SU-DHL-6 (cell line): ENCODE measurements at regions not wholly inside any gene's neighbourhood (a gene's known extent, or its start where the extent isn't known, plus 50 kb on each side); places are given as distances from the start of the nearest gene placed in this dataset.

Source experiments
- H2AFZ ChIP-seq: fragments of 200-600 bp; sonication (generic); 2 replicates; pipeline ENCODE4 v1.6.1; 2014; ENCODE audit warnings: low read depth, mild to moderate bottlenecking, moderate library complexity, mixed read lengths, antibody characterized with exemption, low read length; ENCODE audit not compliant: severe bottlenecking
- H3F3A ChIP-seq: fragments of 200-600 bp; shearing (Covaris generic); 2 replicates; pipeline ENCODE4 v1.6.0; 2016; ENCODE audit warnings: antibody characterized with exemption, mild to moderate bottlenecking; ENCODE audit not compliant: insufficient read depth
- H3K27ac ChIP-seq: fragments of 200-600 bp; sonication (generic); 2 replicates; pipeline ENCODE4 v1.5.1; 2016; ENCODE audit warnings: low read depth, mild to moderate bottlenecking, low read length, moderate library complexity, mixed read lengths
- H3K27me3 ChIP-seq: fragments of 200-600 bp; sonication (generic), shearing (Covaris generic); 2 replicates; pipeline ENCODE4 v1.6.0; 2014; ENCODE audit warnings: mild to moderate bottlenecking, low read length
- H3K36me3 ChIP-seq: fragments of 200-600 bp; sonication (generic); 2 replicates; pipeline ENCODE4 v1.6.1; 2014; ENCODE audit warnings: mild to moderate bottlenecking, low read length, mixed read lengths
- H3K4me2 ChIP-seq: fragments of 300-600, 200-600 bp; shearing (Covaris generic), sonication (generic); 2 replicates; pipeline ENCODE4 v1.6.0; 2014; ENCODE audit warnings: low read length, low read depth, mild to moderate bottlenecking; ENCODE audit not compliant: poor library complexity, severe bottlenecking
- H3K4me3 ChIP-seq: fragments of 200-600 bp; sonication (generic); 2 replicates; pipeline ENCODE4 v1.5.1; 2014; ENCODE audit warnings: antibody characterized with exemption, low read length, mild to moderate bottlenecking, mixed read lengths; ENCODE audit not compliant: insufficient read depth, poor library complexity, severe bottlenecking
- H3K79me2 ChIP-seq: fragments of 200-600 bp; sonication (generic); 2 replicates; pipeline ENCODE4 v1.6.1; 2014; ENCODE audit warnings: mild to moderate bottlenecking, low read length, moderate library complexity; ENCODE audit not compliant: insufficient read depth
- H3K9ac ChIP-seq: fragments of 200-600 bp; sonication (generic); 2 replicates; pipeline ENCODE4 v1.7.0; 2014; ENCODE audit warnings: mild to moderate bottlenecking, low read length
- H3K9me2 ChIP-seq: fragments of 200-600 bp; sonication (generic); replicated peaks from 2 replicates; pipeline ENCODE4 v1.6.1; 2014; ENCODE audit warnings: low read length; ENCODE audit not compliant: insufficient read depth
- H3K9me3 ChIP-seq: fragments of 200-600 bp; sonication (generic); 2 replicates; pipeline ENCODE4 v1.6.1; 2014; ENCODE audit warnings: low read length, mixed read lengths; ENCODE audit not compliant: insufficient read depth
- H4K20me1 ChIP-seq: fragments of 200-600 bp; sonication (generic); 2 replicates; pipeline ENCODE4 v1.6.1; 2014; ENCODE audit warnings: low read depth, mild to moderate bottlenecking, antibody characterized with exemption, low read length, moderate library complexity, mixed read lengths
- CTCF ChIP-seq: fragments of 200-600 bp; sonication (generic); IDR thresholded peaks from one replicate; pipeline ENCODE4 v1.5.1; 2017; ENCODE audit warnings: antibody characterized with exemption, mild to moderate bottlenecking, low read length, moderate library complexity; ENCODE audit not compliant: insufficient read depth, poor library complexity, severe bottlenecking
- EZH2phosphoT487 ChIP-seq: fragments of 200-600 bp; sonication (generic), shearing (Covaris generic); conservative IDR thresholded peaks from 2 replicates; pipeline ENCODE4 v1.6.1; 2018; ENCODE audit warnings: mild to moderate bottlenecking, antibody characterized with exemption, low read length, moderate library complexity, mixed read lengths

DNA sequence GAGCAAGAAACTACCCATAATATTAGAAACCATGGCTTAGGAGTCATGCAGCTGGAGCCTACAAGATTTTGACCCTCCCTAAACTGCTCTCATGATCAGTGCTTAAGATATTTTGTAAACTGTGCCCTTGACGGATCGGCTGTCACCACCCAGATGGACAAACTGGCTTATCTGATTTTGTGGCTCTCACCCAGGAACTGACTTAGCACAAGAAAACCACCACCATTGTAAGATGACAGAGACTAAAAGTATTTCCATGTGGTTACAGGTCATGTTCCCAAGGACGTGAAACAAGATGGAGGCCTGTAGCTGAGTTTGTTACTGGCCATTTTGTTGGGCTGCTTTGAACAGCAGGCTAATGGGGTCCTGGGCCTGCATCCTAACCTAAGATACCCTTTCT is 940.9 kb downstream of the OTOL1 start:
- Histone ChIP-seq H3K9me3 (no peaks in the 10 kb centered on the region), H2AFZ (no peak overlapping the region), H3K9ac (no peak overlapping the region), H3K4me2 (no peak overlapping the region), H3K36me3 (no peaks in the 10 kb centered on the region; the same call in 1 of the 2 replicates), H3K27ac (no peak overlapping the region), H3K9me2 (0 out of 2 replicates have a peak, but pooled peaks cover 4% of the 10 kb centered on the region), H4K20me1 (no peaks in the 10 kb centered on the region), H3K79me2 (no peaks in the 10 kb centered on the region), H3F3A (no peaks in the 10 kb centered on the region), H3K4me3 (no peak overlapping the region), H3K27me3 (no peaks in the 10 kb centered on the region)
- no peak for TF ChIP-seq EZH2phosphoT487
- TF ChIP-seq CTCF = no peak

DNA sequence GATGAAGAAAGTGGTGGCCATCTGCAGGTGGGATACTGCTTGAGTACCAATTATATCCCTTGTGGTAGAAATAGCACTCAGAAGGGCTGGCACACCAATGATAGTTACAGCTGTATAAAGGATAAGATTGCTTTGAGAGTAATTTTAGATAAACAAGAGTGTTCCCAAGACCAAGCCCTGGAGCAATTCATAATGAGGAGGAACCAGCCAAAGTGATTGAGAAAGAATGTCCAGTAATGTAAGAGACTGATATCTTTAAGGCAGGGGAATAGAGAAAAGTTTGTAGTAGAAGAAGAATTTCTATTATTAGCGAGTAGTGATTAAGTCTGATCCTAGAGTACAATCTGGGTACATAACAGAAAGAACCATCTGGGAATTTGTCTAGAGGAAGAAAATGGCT is 945.1 kb downstream of the OTOL1 start:
- peak overlapping the region; percentile 30 for H2AFZ ChIP-seq
- no peaks in the 10 kb centered on the region for H3K27me3 ChIP-seq
- no peak for TF ChIP-seq EZH2phosphoT487
- TF ChIP-seq CTCF = no peak

GRCh38 chr3:162443376-162443775 is 946.8 kb downstream of the OTOL1 start:
- Histone ChIP-seq H3K9me2 (no peaks in the 10 kb centered on the region), H3K79me2 (no peaks in the 10 kb centered on the region), H3K9me3 (no peaks in the 10 kb centered on the region), H4K20me1 (no peaks in the 10 kb centered on the region), H3F3A (no peaks in the 10 kb centered on the region), H3K27ac (no peak overlapping the region), H3K36me3 (no peaks in the 10 kb centered on the region), H3K9ac (no peak overlapping the region), H3K4me2 (no peak overlapping the region), H3K27me3 (no peaks in the 10 kb centered on the region), H3K4me3 (no peak overlapping the region), H2AFZ (no peak overlapping the region)
- TF ChIP-seq CTCF (no peak), EZH2phosphoT487 (no peak)

More for the DNA sequence above, 945.1 kb downstream of the OTOL1 start:
- Histone ChIP-seq H3K27ac (no peak overlapping the region), H4K20me1 (no peaks in the 10 kb centered on the region), H3K9me3 (no peaks in the 10 kb centered on the region), H3F3A (no peaks in the 10 kb centered on the region), H3K36me3 (no peaks in the 10 kb centered on the region), H3K4me3 (no peak overlapping the region), H3K9me2 (no peaks in the 10 kb centered on the region), H3K79me2 (no peaks in the 10 kb centered on the region), H3K9ac (no peak overlapping the region), H3K4me2 (no peak overlapping the region)

GRCh38 chr3:162468791-162469190 is 972.2 kb downstream of the OTOL1 start:
- H3F3A ChIP-seq = no peaks in the 10 kb centered on the region
- no peaks in the 10 kb centered on the region for H3K9me3 ChIP-seq
- no peak overlapping the region for H3K27ac ChIP-seq
- TF ChIP-seq EZH2phosphoT487 (no peak), CTCF (no peak)
- H3K36me3 ChIP-seq = no peaks in the 10 kb centered on the region
- no peak overlapping the region for H2AFZ ChIP-seq
- no peaks in the 10 kb centered on the region for H3K79me2 ChIP-seq
- H3K27me3 ChIP-seq = no peaks in the 10 kb centered on the region
- no peaks in the 10 kb centered on the region for H4K20me1 ChIP-seq
- H3K4me3 ChIP-seq = no peak overlapping the region
- no peak overlapping the region for H3K9ac ChIP-seq
- H3K9me2 ChIP-seq = no peaks in the 10 kb centered on the region
- H3K4me2 ChIP-seq = no peak overlapping the region
